ENCODE measurements at regions not wholly inside any gene's neighbourhood (a gene's known extent, or its start where the extent isn't known, plus 50 kb on each side); places are given as distances from the start of the nearest gene placed in this dataset.

DNA sequence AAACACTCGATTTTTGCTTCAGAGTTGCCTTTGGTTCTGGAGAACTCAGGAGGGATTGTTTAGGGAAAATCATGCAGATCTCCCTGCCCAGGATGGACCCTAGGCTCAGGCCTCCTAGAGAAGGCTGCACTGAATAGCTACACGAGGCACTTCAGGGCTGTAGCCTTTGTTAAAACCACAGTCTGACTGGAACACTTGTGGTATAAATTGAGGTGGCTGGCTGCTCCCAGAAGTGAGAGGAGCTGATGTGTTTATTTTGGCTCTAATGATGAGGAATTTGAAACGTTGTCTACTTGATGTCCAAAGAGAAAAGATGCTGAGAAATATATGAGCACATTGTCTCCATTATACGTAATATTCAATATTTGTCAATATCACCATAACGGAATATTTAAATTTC, 762.1 kb upstream of the ARGLU1 start:
- no peak for DNase-seq (ENCODE audit: low spot score)

GRCh38 chr13:107324416-107325204, 756.7 kb upstream of the ARGLU1 start:
- DNase-seq (ENCODE audit: low spot score) = no peak

DNA sequence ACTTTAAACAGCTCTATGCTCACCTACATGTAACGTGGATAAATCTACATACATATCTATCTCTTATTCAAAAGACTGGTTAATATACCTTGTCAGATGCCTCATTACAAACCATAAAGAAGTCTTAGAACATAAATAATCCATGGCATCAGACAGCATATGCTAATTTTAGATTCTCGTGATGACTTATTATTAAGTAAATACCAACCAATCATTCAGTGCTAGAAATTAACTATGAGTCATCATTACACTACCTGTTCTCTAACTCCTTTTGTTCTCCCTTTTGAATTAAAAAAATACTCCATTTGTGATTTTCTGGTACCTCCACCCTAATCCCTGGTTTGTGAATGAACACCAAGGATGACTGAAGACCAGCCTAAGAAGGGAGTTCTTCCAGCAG, 754.3 kb upstream of the ARGLU1 start:
- no peak for DNase-seq (ENCODE audit: low spot score)

- DNase-seq (ENCODE audit: low spot score) = peak; percentile 5
These were observed 737.2 kb upstream of the ARGLU1 start for GRCh38 chr13:107305178-107305577.

DNA sequence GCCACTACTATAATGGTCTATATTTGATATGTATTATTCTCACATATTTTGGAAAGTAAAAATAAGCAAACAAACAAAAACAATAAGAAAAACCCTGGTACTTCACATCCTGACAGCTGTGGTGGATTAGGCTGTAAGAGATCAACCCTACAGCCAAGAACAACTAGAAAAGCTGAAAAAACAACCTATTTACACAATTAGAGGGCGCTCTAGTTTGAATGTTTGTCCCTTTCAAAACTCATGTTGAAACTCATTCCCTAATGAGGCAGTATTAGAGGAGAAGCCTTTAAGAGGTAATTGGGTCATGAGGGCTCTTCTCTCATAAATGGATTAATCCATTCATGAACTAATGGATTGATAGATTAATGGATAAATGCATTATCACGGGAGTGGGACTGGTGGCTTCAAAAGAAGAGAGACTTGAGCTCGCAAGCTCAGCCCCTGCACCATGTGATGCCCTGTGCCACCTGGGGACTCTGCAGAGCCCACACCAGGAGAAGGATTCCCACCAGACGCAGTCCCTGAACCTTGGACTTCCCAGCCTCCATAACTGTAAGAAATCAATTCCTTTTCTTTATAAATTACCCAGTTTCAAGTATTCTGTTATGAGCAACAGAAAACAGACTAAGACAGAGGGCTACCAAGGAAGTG, 733.9 kb upstream of the ARGLU1 start:
- no peak for DNase-seq (ENCODE audit: low spot score)

- DNase-seq (ENCODE audit: low spot score) = peak; percentile 37
These were observed 731.8 kb upstream of the ARGLU1 start for GRCh38 chr13:107299717-107300116.

GRCh38 chr13:107296804-107297203, 728.9 kb upstream of the ARGLU1 start:
- no peak for DNase-seq (ENCODE audit: low spot score)

DNA sequence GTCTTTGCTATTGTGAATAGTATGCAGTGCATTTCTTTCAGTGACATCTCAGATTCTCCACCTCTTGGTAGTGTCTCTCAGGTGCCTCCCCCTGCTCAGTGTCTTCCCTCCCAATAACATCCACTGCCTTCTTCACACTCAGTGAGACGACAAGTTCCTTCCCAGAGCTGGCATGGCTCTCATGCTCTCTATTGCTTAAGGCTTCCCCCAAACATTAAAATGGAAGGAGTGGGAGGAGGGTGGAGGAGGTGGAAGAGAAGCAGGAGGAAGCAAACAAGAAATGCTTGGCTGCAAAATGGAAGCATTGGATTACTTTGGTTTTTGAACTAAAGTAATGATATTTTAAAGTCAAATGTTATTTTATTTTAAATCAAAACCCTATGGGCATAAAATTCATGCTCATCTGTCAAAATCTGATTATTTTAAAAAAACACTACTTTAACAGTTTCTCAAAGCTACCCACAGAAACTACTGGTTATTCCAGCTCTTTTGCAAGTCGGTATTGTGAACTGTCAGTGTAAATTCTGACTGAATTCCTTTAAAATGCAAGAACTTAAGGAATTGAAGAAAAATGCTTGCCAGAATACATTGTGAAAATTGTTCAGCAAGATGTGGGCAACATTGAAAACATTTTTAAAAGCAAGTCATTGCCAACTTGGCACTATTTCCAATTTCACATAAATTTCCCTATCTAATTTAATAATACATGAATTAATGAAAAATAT, 727.6 kb upstream of the ARGLU1 start:
- DNase-seq (ENCODE audit: low spot score) = no peak

GRCh38 chr13:107293924-107294323, 726.0 kb upstream of the ARGLU1 start:
- DNase-seq (ENCODE audit: low spot score) = no peak

- DNase-seq (ENCODE audit: low spot score) = no peak
These were observed 723.9 kb upstream of the ARGLU1 start for GRCh38 chr13:107291875-107292274.

DNA sequence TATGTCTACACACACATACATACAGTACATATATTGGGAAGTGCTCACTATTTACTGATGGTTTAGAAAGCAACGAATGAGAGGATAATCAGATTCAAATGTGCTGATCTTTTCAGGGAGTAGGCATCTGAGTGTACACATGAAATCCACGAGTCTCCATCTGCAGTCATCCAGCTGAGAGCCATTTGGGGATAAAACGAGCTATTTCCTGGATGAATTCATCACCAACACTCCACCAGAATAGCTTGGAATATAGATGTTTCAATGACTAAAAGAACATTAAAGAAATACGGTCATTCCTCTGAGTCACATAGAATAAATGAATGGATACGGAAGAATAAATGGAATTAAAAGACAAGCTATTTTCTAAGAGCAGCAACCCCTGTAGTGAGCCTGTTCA, 721.6 kb upstream of the ARGLU1 start:
- DNase-seq (ENCODE audit: low spot score) = no peak

DNA sequence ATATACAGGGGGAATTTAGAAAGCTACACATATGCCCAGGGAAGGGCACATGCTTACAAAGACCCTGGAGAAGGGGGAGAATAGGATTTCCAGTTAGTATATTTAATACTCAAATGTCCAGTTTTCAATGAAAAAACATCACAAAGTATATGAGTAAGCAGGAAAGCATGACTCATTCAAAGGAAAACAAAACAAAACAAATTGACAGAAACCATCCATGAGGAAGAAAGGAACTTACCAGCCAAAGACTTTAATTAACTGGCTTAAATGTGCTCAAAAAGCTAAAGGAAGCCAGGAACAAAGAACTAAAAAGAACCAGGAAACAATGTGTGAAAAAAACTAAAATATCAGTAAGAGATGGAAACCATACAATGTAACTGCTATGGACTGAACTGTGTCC, 716.2 kb upstream of the ARGLU1 start:
- peak; percentile 8 for DNase-seq (ENCODE audit: low spot score)

- no peak for DNase-seq (ENCODE audit: low spot score)
These were observed 710.0 kb upstream of the ARGLU1 start for GRCh38 chr13:107277911-107278310.

DNA sequence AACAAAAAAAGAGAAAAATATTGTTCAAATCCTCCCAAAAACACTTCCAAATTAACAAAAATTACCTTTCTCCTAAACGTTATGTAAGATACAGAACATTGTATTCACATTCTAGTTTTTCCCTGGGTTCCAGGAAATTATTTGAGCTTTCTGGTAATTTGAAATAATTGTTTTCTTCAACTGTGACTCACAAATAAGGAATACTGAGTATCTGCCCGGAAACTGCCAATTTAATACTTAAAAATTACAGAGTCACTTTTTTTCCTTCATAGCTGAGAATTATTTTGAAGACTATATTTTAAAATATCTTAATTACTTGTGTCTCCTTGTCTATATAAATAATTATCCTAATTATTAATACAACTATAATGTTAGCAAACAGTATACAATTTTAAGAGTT, 709.0 kb upstream of the ARGLU1 start:
- DNase-seq (ENCODE audit: low spot score) = no peak

DNA sequence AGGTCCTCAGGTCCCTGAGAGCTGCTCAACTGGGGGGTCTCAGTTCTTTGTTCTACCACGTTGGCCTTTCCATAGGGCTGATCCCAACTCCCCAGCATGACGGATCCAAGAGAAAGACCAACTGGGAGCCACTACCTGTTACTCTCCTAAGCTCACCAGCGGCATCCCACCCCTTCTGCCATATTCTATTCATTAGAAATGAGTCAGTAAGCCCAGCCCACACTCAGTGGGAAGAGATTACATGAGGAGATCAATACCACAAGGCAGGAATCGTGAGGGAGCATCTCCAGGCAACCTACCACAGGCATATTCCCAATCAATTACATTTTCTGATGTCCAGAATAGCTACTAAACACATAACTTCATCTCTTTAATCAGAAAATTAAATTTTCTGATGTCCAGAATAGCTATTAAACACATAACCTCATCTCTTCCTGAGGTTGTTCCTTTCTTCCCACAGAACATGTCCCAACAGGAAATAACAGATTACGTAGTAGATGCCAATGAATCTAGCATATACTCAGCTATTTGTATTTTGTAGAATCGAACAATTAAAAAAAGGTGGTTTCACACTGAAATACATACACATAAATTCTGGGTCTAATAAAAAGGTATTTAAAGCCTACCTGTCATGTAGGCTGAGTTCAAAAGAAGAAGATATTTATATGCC, 708.1 kb upstream of the ARGLU1 start:
- DNase-seq (ENCODE audit: low spot score) = no peak

GRCh38 chr13:107275312-107275711, 707.4 kb upstream of the ARGLU1 start:
- DNase-seq (ENCODE audit: low spot score) = no peak

- peak; percentile 63 for DNase-seq (ENCODE audit: low spot score)
These were observed 703.3 kb upstream of the ARGLU1 start for GRCh38 chr13:107271227-107271626.

DNA sequence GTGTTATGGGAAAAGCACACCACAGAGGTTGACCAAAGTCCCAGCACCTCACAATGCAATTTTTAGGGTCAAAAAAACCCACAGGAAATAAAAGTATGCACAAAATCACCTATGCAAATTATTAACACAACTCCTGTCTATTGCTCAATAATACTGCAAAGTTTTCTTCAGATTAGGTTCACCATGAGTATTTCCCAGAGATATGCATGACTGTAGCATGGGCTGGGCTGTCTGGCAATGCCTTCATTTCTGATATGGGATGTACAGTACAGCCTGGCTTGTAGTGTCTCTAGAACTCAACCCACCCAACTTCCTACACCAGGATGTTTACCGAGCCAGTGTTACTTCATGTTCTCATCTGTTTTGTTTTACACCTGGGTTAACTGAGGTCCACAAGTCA, 698.7 kb upstream of the ARGLU1 start:
- no peak for DNase-seq (ENCODE audit: low spot score)

DNA sequence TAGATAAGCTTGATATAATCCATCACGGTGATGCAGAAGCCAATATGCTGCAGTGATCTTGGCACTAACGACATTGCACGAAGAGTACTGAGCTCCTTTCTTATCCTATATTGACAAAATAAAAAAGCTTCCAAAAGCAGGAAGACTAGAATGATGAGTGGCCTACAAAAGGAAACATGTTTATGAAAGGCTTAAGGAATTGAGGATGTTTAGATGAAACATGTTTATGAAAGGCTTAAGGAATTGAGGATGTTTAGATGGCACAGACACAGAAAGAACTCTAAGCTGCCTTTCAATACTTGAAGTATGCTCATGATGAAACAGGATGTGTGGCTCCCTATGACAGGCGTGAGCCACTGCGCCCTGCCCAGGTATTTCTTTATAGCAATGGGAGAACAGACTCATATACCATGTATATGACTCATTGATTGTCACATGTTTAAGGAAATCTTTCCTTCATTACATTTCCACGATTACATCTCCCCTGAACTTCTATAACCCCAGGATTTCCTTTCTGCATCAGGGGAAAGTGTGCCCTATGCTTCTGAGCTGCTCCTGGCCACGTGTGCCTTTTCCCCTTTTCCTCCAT, 690.8 kb upstream of the ARGLU1 start:
- no peak for DNase-seq (ENCODE audit: low spot score)

- no peak for DNase-seq (ENCODE audit: low spot score)
These were observed 686.5 kb upstream of the ARGLU1 start for GRCh38 chr13:107254392-107254791.

DNA sequence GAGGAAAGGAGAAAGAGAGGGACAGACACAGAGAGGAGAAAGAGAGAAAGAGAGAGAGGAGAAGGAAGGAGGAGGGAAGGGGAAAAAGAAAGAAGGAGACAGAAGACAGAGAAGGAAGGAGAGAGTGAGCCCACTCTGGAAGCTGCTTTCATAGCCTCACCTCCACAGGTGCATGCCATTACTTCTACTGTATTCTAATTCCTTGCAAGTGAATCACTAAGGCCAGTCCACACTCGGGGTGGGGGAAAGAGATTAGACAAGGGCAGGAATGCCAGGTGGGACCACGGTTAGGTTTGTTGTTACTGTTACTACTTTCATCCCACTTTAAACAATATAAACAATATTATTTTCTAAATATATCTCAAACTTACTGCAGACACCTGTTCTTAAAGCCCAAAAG, 684.5 kb upstream of the ARGLU1 start:
- DNase-seq (ENCODE audit: low spot score) = no peak

GRCh38 chr13:107252021-107252420, 684.1 kb upstream of the ARGLU1 start:
- no peak for DNase-seq (ENCODE audit: low spot score)
